ENCODE measurements at regions not wholly inside any gene's neighbourhood (a gene's known extent, or its start where the extent isn't known, plus 50 kb on each side); places are given as distances from the start of the nearest gene placed in this dataset.

- no peak overlapping the region for H3K27ac ChIP-seq
- no peak for TF ChIP-seq ZFX (IDR thresholded peaks at IDR 0.05; ENCODE audit: borderline replicate concordance)
- no peak for TF ChIP-seq CTCF (IDR thresholded peaks at IDR 0.05)
Measured at GRCh38 chr10:78980354-78980753, 88.4 kb upstream of the ZMIZ1 start.

GRCh38 chr10:78980815-78981214 lies 88.0 kb upstream of the ZMIZ1 start:
- TF ChIP-seq CTCF (IDR thresholded peaks at IDR 0.05) (no peak), ZFX (IDR thresholded peaks at IDR 0.05; ENCODE audit: borderline replicate concordance) (no peak)
- no peak overlapping the region for H3K27ac ChIP-seq

GRCh38 chr10:78981257-78981969 lies 87.4 kb upstream of the ZMIZ1 start:
- H3K27ac ChIP-seq: no peak overlapping the region
- TF ChIP-seq CTCF (IDR thresholded peaks at IDR 0.05): no peak
- TF ChIP-seq ZFX (IDR thresholded peaks at IDR 0.05; ENCODE audit: borderline replicate concordance): no peak

- H3K27ac ChIP-seq: no peak overlapping the region
- no peak for TF ChIP-seq ZFX (IDR thresholded peaks at IDR 0.05; ENCODE audit: borderline replicate concordance)
- TF ChIP-seq CTCF (IDR thresholded peaks at IDR 0.05): no peak
Measured at GRCh38 chr10:78981970-78982281, 86.8 kb upstream of the ZMIZ1 start.

GRCh38 chr10:78982726-78983125 lies 86.0 kb upstream of the ZMIZ1 start:
- no peak for TF ChIP-seq ZFX (IDR thresholded peaks at IDR 0.05; ENCODE audit: borderline replicate concordance)
- no peak for TF ChIP-seq CTCF (IDR thresholded peaks at IDR 0.05)
- H3K27ac ChIP-seq: no peak overlapping the region

GRCh38 chr10:78983608-78984007 lies 85.2 kb upstream of the ZMIZ1 start:
- TF ChIP-seq CTCF (IDR thresholded peaks at IDR 0.05): no peak
- H3K27ac ChIP-seq: no peak overlapping the region

- TF ChIP-seq ZFX (IDR thresholded peaks at IDR 0.05; ENCODE audit: borderline replicate concordance) (no peak), CTCF (IDR thresholded peaks at IDR 0.05) (no peak)
- no peak overlapping the region for H3K27ac ChIP-seq
Measured at GRCh38 chr10:78985973-78986818, 82.6 kb upstream of the ZMIZ1 start.

Measured in 22Rv1 (cell line).